PC-3 (cell line): ENCODE measurements at regions not wholly inside any gene's neighbourhood (a gene's known extent, or its start where the extent isn't known, plus 50 kb on each side); places are given as distances from the start of the nearest gene placed in this dataset.

Experiments used
- ATAC-seq: fragments of 200-7000 bp; cut with Tn5 transposase; 2 replicates; pipeline ENCODE4 v1.9.1; 2020; ENCODE audit warnings: mild to moderate bottlenecking, moderate library complexity
- BruUV-seq: library from RNA; stranded (reverse); fragments of 400-500 nt; replicated peaks from 2 replicates; lab custom pipeline; 2021; lab: Mats Ljungman, UMichigan
- CTCF ChIA-PET: fragments of 300-600 bp; sonication (Branson Sonifier 250); formaldehyde crosslinking; loops from one replicate; lab custom pipeline; 2022; ENCODE audit warnings: antibody characterized with exemption; lab: Charles Lee
- POLR2A ChIA-PET: fragments of 300-600 bp; sonication (Branson Sonifier 250); formaldehyde crosslinking; loops from one replicate; lab custom pipeline; 2022; ENCODE audit warnings: antibody characterized with exemption; ENCODE audit not compliant: unreplicated experiment; lab: Charles Lee
- DNase-seq: peaks from one replicate; pipeline ENCODE4 v3.0.0-alpha.2; 2015
- H2AFZ ChIP-seq: fragments of 300-600 bp; sonication (generic); 2 replicates; pipeline ENCODE4 v1.6.0; 2016; ENCODE audit warnings: antibody characterized with exemption, low read length
- H3F3A ChIP-seq: fragments of 300-600 bp; sonication (generic); one replicate; pipeline ENCODE4 v1.6.0; 2017; ENCODE audit warnings: antibody characterized with exemption, low read length, control low read depth, mild to moderate bottlenecking; ENCODE audit not compliant: unreplicated experiment
- H3K27ac ChIP-seq: fragments of 300-600 bp; sonication (generic); 2 replicates; pipeline ENCODE4 v1.5.1; 2016; ENCODE audit warnings: mild to moderate bottlenecking, low read length
- H3K27me3 ChIP-seq: fragments of 300-600 bp; sonication (generic); 2 replicates; pipeline ENCODE4 v1.6.1; 2016; ENCODE audit warnings: low read length, mixed read lengths
- H3K36me3 ChIP-seq: fragments of 300-600 bp; sonication (generic); 2 replicates; pipeline ENCODE4 v1.6.1; 2016; ENCODE audit warnings: low read depth, mixed run types, low read length, mixed read lengths
- H3K4me1 ChIP-seq: fragments of 300-600 bp; sonication (generic); 2 replicates; pipeline ENCODE4 v1.5.1; 2016; ENCODE audit warnings: low read length; ENCODE audit not compliant: insufficient read depth
- H3K4me2 ChIP-seq: fragments of 300-600 bp; sonication (generic); 2 replicates; pipeline ENCODE4 v1.6.0; 2016; ENCODE audit warnings: low read length
- H3K4me3 ChIP-seq: fragments of 300-600 bp; sonication (generic); 2 replicates; pipeline ENCODE4 v1.5.1; 2016; ENCODE audit warnings: mild to moderate bottlenecking, low read length, mixed read lengths
- H3K79me2 ChIP-seq: fragments of 300-600 bp; sonication (generic); 2 replicates; pipeline ENCODE4 v1.6.1; 2017; ENCODE audit warnings: low read length, mixed read lengths
- H3K9ac ChIP-seq: fragments of 300-600 bp; sonication (generic); 2 replicates; pipeline ENCODE4 v1.6.0; 2016; ENCODE audit warnings: mild to moderate bottlenecking, low read length
- H3K9me2 ChIP-seq: fragments of 300-600 bp; sonication (generic); replicated peaks from 2 replicates; pipeline ENCODE4 v1.6.1; 2016; ENCODE audit warnings: mixed run types, low read length, mixed read lengths
- H3K9me3 ChIP-seq: fragments of 300-600 bp; sonication (generic); 2 replicates; pipeline ENCODE4 v1.6.1; 2016; ENCODE audit warnings: low read length, mixed read lengths
- H4K20me1 ChIP-seq: fragments of 300-600 bp; sonication (generic); 2 replicates; pipeline ENCODE4 v1.6.1; 2016; ENCODE audit warnings: low read length, mixed read lengths
- CTCF ChIP-seq: fragments of 300-600 bp; sonication (generic); conservative IDR thresholded peaks from 2 replicates; pipeline ENCODE4 v1.5.1; 2017; ENCODE audit warnings: antibody characterized with exemption, low read depth, mild to moderate bottlenecking, low read length
- EZH2 ChIP-seq: fragments of 300-600 bp; sonication (generic); IDR thresholded peaks from one replicate; pipeline ENCODE4 v1.6.1; 2017; ENCODE audit warnings: antibody characterized with exemption, mild to moderate bottlenecking, low read length; ENCODE audit not compliant: unreplicated experiment
- EZH2phosphoT487 ChIP-seq: fragments of 300-600 bp; sonication (generic); IDR thresholded peaks from 2 replicates; pipeline ENCODE4 v1.6.1; 2018; ENCODE audit warnings: mild to moderate bottlenecking, antibody characterized with exemption, low read length, borderline replicate concordance
- intact Hi-C: fragments of 100-400 bp; cut with micrococcal nuclease; formaldehyde crosslinking; loops from 2 replicates; pipeline ENCODE4 v1.9.0; 2023

GRCh38 chrX:33808636-33809035, 323.5 kb downstream of the FAM47A start:
- CTCF ChIA-PET, result no interaction called here
- POLR2A ChIA-PET, result no interaction called here
- Histone ChIP-seq H3K9ac (no peak overlapping the region), H2AFZ (no peak overlapping the region), H3K9me2 (no peaks in the 10 kb centered on the region), H3K36me3 (no peaks in the 10 kb centered on the region), H3K79me2 (no peaks in the 10 kb centered on the region), H3K4me1 (no peaks in the 10 kb centered on the region), H4K20me1 (no peaks in the 10 kb centered on the region), H3K27me3 (no peaks in the 10 kb centered on the region), H3K9me3 (0 out of 2 replicates have a peak, but pooled peaks cover 4% of the 10 kb centered on the region), H3F3A (no peaks in the 10 kb centered on the region), H3K27ac (no peak overlapping the region), H3K4me2 (no peak overlapping the region), H3K4me3 (no peak overlapping the region)
- ATAC-seq, result no peak
- no peak for DNase-seq
- no TSS peak for BruUV-seq
- intact Hi-C loops, result no loop called here
- TF ChIP-seq EZH2, result no peak

DNA sequence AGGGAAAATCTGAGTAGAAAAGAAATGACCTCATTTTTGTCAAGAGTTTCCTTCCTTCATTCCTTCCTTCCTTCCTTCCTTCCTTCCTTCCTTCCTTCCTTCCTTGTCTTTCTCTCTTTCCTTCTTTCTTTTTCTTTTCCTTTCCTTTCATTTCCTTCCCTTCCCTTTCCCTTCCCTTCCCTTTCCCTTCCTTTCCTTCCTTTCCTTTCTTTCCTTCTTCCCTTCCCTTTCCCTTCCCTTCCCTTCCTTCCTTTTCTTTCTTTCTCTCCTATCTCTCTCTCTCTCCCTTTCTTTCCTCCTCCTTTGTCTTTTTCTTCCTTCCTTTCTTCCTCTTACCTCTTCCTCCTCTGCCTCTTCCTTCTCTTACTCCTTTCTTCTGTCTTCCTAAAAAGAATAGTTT, 347.6 kb downstream of the FAM47A start:
- Histone ChIP-seq H4K20me1 (no peaks in the 10 kb centered on the region), H3K4me3 (no peak overlapping the region), H3K4me2 (no peak overlapping the region), H3K36me3 (no peaks in the 10 kb centered on the region), H2AFZ (no peak overlapping the region), H3K9ac (no peak overlapping the region), H3K9me3 (no peaks in the 10 kb centered on the region), H3K79me2 (no peaks in the 10 kb centered on the region), H3K27ac (no peak overlapping the region), H3K9me2 (no peaks in the 10 kb centered on the region), H3F3A (no peaks in the 10 kb centered on the region), H3K27me3 (no peaks in the 10 kb centered on the region), H3K4me1 (no peaks in the 10 kb centered on the region)
- no peak for TF ChIP-seq CTCF
- no peak for TF ChIP-seq EZH2phosphoT487
- no peak for TF ChIP-seq EZH2
- ChIA-PET CTCF (no interaction called here), POLR2A (no interaction called here)
- ATAC-seq (no peak), DNase-seq (no peak)
- intact Hi-C loops, result no loop called here
- BruUV-seq, result no TSS peak

- H3K27me3 ChIP-seq, result no peaks in the 10 kb centered on the region
- H3K4me3 ChIP-seq, result no peak overlapping the region
- H3K79me2 ChIP-seq, result no peaks in the 10 kb centered on the region
- no peaks in the 10 kb centered on the region for H3K9me3 ChIP-seq
- ATAC-seq (no peak), DNase-seq (no peak)
- H3F3A ChIP-seq, result no peaks in the 10 kb centered on the region
- no peak overlapping the region for H3K27ac ChIP-seq
- H2AFZ ChIP-seq, result no peak overlapping the region
- intact Hi-C loops, result no loop called here
- H3K4me2 ChIP-seq, result no peak overlapping the region
- H3K9ac ChIP-seq, result no peak overlapping the region
- TF ChIP-seq EZH2phosphoT487, result no peak
- no peak for TF ChIP-seq CTCF
- no peak for TF ChIP-seq EZH2
- ChIA-PET POLR2A (no interaction called here), CTCF (no interaction called here)
- BruUV-seq, result no TSS peak
- no peaks in the 10 kb centered on the region for H3K4me1 ChIP-seq
- H3K9me2 ChIP-seq, result no peaks in the 10 kb centered on the region
- H4K20me1 ChIP-seq, result no peaks in the 10 kb centered on the region
- H3K36me3 ChIP-seq, result no peaks in the 10 kb centered on the region
These were observed 390.3 kb downstream of the FAM47A start for GRCh38 chrX:33741807-33742206.
